Muscle of leg (tissue), 3 donors: ENCODE measurements at regions not wholly inside any gene's neighbourhood (a gene's known extent, or its start where the extent isn't known, plus 50 kb on each side); places are given as distances from the start of the nearest gene placed in this dataset.

ENCODE experiments used
- DNase-seq: peaks from one replicate; pipeline ENCODE4 v3.0.0; 2013
- H3K27ac ChIP-seq: one replicate; pipeline ENCODE4 v1.5.1; 2013; ENCODE audit warnings: mild to moderate bottlenecking, low read length, control low read depth
- H3K27me3 ChIP-seq: one replicate; pipeline ENCODE4 v1.6.1; 2013; ENCODE audit warnings: low read length; ENCODE audit not compliant: control insufficient read depth, insufficient read depth
- H3K36me3 ChIP-seq: one replicate; pipeline ENCODE4 v1.6.1; 2013; ENCODE audit warnings: low read length; ENCODE audit not compliant: control insufficient read depth, insufficient read depth
- H3K4me1 ChIP-seq: one replicate; pipeline ENCODE4 v1.6.1; 2013; ENCODE audit warnings: low read length; ENCODE audit not compliant: control insufficient read depth, insufficient read depth
- H3K4me3 ChIP-seq: one replicate; pipeline ENCODE4 v1.5.1; 2013; ENCODE audit warnings: low read length, control low read depth
- H3K9me3 ChIP-seq: replicated peaks from 2 replicates; pipeline ENCODE4 v1.6.1; 2013; ENCODE audit warnings: low read depth, low read length; ENCODE audit not compliant: control insufficient read depth
- WGBS: methylation state at CpG from one replicate; pipeline ENCODE4 v1.1.5; 2013; ENCODE audit warnings: missing lambda C conversion rate; ENCODE audit not compliant: insufficient coverage; 5-methylcytosine and 5-hydroxymethylcytosine counted together

DNA sequence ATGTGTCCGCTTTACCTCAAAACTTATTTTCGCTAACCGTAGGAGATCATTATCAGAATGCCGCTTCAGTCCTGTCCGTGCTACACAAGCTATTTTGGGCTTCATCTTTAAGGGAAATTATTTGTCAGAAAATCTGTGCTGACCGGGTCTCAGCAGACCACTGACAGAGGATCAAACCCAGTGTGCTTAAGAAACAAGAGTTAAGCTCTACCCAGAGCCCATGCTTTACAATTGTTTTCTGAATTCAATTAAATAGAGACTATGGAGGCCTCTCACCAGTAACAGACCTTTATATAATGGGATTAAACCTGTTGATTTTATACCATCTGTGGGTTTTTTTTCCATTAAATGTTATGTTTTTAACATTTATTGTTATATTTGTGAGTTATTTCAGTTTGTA is 1956.7 kb upstream of the PIK3C3 start:
- no peaks in the 10 kb centered on the region for H3K9me3 ChIP-seq
- H3K36me3 ChIP-seq, result no peaks in the 10 kb centered on the region
- H3K4me3 ChIP-seq, result no peak overlapping the region
- no peak for DNase-seq
- H3K27me3 ChIP-seq, result no peaks in the 10 kb centered on the region
- H3K4me1 ChIP-seq, result no peaks in the 10 kb centered on the region
- WGBS, result 97% methylated on average over 5 of the region's 6 CpGs
- H3K27ac ChIP-seq, result no peak overlapping the region

DNA sequence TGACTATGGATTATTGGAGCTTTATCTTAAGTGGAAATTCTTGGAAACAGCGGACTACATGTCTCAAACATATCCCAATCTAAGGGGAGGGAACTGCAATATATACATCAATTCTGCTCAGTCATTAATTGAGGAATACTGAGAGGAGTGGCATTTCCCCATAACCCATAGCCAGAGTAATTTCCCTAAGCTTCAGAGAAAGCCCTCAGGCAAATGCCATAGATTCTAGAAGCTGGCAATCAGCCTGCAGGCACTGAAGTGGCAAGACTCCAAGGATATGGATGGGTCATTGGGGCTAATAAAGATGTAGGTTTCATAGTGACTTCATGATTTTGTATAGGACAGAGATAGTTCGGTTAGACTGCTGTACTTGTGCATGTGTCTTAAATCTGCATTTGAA is 1960.5 kb upstream of the PIK3C3 start:
- no peaks in the 10 kb centered on the region for H3K27me3 ChIP-seq
- H3K4me3 ChIP-seq, result no peak overlapping the region
- H3K9me3 ChIP-seq, result no peaks in the 10 kb centered on the region
- H3K27ac ChIP-seq, result no peak overlapping the region
- no CpG with 5 or more reads among the region's 2 CpGs for WGBS
- H3K36me3 ChIP-seq, result no peaks in the 10 kb centered on the region
- DNase-seq, result no peak
- no peaks in the 10 kb centered on the region for H3K4me1 ChIP-seq

DNA sequence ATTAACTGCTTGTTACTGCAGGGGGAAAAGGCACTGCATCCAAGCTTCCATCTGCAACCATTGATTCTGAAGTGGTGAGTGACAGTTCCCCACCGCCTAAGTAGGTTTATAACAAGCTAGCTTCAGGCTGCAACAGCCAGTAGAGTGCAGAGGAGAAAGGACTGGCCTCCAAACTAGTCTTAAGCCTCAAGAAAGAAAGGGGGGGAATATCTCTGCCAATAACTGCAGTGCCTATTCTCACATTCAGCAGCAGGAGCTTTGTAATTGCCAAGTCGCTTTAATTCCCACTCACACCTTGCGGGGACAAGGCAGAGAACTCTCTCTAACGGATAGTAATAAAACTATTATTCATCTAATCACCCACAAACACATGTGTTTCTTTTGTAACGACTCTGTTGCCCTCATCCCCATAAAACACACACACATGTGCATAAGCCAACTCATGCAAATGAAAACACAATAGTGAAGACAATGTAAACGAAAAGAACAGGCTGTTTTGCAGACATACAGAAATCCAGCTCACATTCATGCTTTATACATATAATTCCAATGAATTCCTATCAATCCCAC is 1963.3 kb upstream of the PIK3C3 start:
- no peak for DNase-seq

DNA sequence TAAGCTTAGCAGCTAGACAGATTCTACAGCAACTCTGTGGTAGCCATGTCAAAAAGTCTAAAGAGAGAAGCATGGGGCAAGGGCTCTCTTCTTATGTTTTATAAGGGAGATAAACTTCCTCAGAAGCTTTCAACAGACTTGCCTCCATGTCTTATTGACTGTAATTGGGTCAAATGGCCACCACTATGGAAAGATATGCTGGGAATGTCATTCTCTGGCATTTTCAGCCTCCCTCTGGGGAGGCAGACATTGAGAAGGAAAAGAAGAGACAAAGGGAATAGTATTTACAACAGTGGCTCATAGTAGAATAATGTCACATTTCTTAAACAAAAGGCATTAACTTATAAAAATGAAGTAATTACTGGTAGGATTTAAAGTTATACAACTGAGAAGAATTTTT is 1964.5 kb upstream of the PIK3C3 start:
- no peaks in the 10 kb centered on the region for H3K4me1 ChIP-seq
- no peak for DNase-seq
- H3K36me3 ChIP-seq, result no peaks in the 10 kb centered on the region
- no peak overlapping the region for H3K27ac ChIP-seq
- no peak overlapping the region for H3K4me3 ChIP-seq
- H3K9me3 ChIP-seq, result no peaks in the 10 kb centered on the region
- H3K27me3 ChIP-seq, result no peaks in the 10 kb centered on the region

More for the DNA sequence above, 1963.3 kb upstream of the PIK3C3 start:
- Histone ChIP-seq H3K4me3 (no peak overlapping the region), H3K9me3 (no peaks in the 10 kb centered on the region), H3K27me3 (no peaks in the 10 kb centered on the region), H3K4me1 (no peaks in the 10 kb centered on the region), H3K36me3 (no peaks in the 10 kb centered on the region), H3K27ac (no peak overlapping the region)
- WGBS, result no CpG with 5 or more reads among the region's 6 CpGs

- no peak overlapping the region for H3K4me3 ChIP-seq
- no peak overlapping the region for H3K27ac ChIP-seq
- H3K27me3 ChIP-seq, result no peaks in the 10 kb centered on the region
- no peaks in the 10 kb centered on the region for H3K9me3 ChIP-seq
- no peak for DNase-seq
- H3K36me3 ChIP-seq, result no peaks in the 10 kb centered on the region
- no peaks in the 10 kb centered on the region for H3K4me1 ChIP-seq
- 97% methylated on average over 7 of the region's 9 CpGs for WGBS
Measured at GRCh38 chr18:39976771-39977170, 1978.3 kb upstream of the PIK3C3 start.

- no CpG with 5 or more reads among the region's 3 CpGs for WGBS
- H3K4me1 ChIP-seq, result no peaks in the 10 kb centered on the region
- no peaks in the 10 kb centered on the region for H3K36me3 ChIP-seq
- peaks cover 2% of the 10 kb centered on the region for H3K9me3 ChIP-seq
- H3K27ac ChIP-seq, result no peak overlapping the region
- H3K4me3 ChIP-seq, result no peak overlapping the region
- no peak for DNase-seq
- no peaks in the 10 kb centered on the region for H3K27me3 ChIP-seq
Measured at GRCh38 chr18:39972521-39972920, 1982.5 kb upstream of the PIK3C3 start.

GRCh38 chr18:39969803-39970494 is 1985.1 kb upstream of the PIK3C3 start:
- no peaks in the 10 kb centered on the region for H3K4me1 ChIP-seq
- H3K27ac ChIP-seq, result no peak overlapping the region
- 100% methylated on average over 1 of the region's 2 CpGs for WGBS
- H3K4me3 ChIP-seq, result no peak overlapping the region
- H3K27me3 ChIP-seq, result no peaks in the 10 kb centered on the region
- peaks cover 2% of the 10 kb centered on the region for H3K9me3 ChIP-seq
- peak; percentile 2 for DNase-seq
- H3K36me3 ChIP-seq, result no peaks in the 10 kb centered on the region

- Histone ChIP-seq H3K27ac (no peak overlapping the region), H3K36me3 (no peaks in the 10 kb centered on the region), H3K4me3 (no peak overlapping the region), H3K4me1 (no peaks in the 10 kb centered on the region), H3K27me3 (no peaks in the 10 kb centered on the region), H3K9me3 (peaks cover 2% of the 10 kb centered on the region)
- DNase-seq, result no peak
- WGBS, result no CpG with 5 or more reads among the region's 3 CpGs
Measured at GRCh38 chr18:39966275-39966674, 1988.8 kb upstream of the PIK3C3 start.

GRCh38 chr18:39962546-39962945 is 1992.5 kb upstream of the PIK3C3 start:
- WGBS, result no CpG with 5 or more reads among the region's 2 CpGs

GRCh38 chr18:39960550-39960949 is 1994.5 kb upstream of the PIK3C3 start:
- no peak overlapping the region for H3K4me3 ChIP-seq
- WGBS, result no CpG with 5 or more reads among the region's 1 CpG

More at GRCh38 chr18:39962546-39962945, 1992.5 kb upstream of the PIK3C3 start:
- Histone ChIP-seq H3K27me3 (no peaks in the 10 kb centered on the region), H3K27ac (no peak overlapping the region), H3K36me3 (no peaks in the 10 kb centered on the region), H3K9me3 (no peaks in the 10 kb centered on the region), H3K4me3 (no peak overlapping the region), H3K4me1 (no peaks in the 10 kb centered on the region)
- DNase-seq, result no peak

DNA sequence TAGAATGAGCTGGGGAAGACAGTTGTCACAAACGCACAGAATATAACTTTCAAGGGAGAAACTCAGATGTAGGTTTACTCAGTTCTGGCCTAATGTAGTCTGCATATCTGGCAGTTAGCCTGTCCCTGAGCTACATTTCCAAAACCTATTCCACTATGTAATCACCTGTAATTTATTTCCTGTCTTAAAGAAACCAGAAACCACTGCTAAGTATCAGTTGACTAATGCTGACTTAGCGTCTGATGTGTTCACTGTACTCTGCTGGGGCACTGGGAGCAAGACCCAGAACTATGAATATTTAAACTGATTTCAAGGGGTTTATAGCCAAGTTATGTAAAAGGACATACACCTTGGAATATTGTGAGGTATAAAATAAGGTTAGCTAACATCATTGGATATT is 1995.2 kb upstream of the PIK3C3 start:
- H3K9me3 ChIP-seq, result no peaks in the 10 kb centered on the region
- no peaks in the 10 kb centered on the region for H3K4me1 ChIP-seq
- no peaks in the 10 kb centered on the region for H3K36me3 ChIP-seq
- no peak for DNase-seq
- H3K4me3 ChIP-seq, result no peak overlapping the region
- 60% methylated on average over 1 of the region's 2 CpGs for WGBS
- H3K27ac ChIP-seq, result no peak overlapping the region
- H3K27me3 ChIP-seq, result no peaks in the 10 kb centered on the region

More at GRCh38 chr18:39960550-39960949, 1994.5 kb upstream of the PIK3C3 start:
- H3K27ac ChIP-seq, result no peak overlapping the region
- no peaks in the 10 kb centered on the region for H3K27me3 ChIP-seq
- no peaks in the 10 kb centered on the region for H3K36me3 ChIP-seq
- DNase-seq, result no peak
- H3K4me1 ChIP-seq, result no peaks in the 10 kb centered on the region
- H3K9me3 ChIP-seq, result no peaks in the 10 kb centered on the region
